ENCODE measurements at regions not wholly inside any gene's neighbourhood (a gene's known extent, or its start where the extent isn't known, plus 50 kb on each side); places are given as distances from the start of the nearest gene placed in this dataset.
A peak's percentile ranks its signal among the peaks of the same experiment; 100 is the strongest.

DNA sequence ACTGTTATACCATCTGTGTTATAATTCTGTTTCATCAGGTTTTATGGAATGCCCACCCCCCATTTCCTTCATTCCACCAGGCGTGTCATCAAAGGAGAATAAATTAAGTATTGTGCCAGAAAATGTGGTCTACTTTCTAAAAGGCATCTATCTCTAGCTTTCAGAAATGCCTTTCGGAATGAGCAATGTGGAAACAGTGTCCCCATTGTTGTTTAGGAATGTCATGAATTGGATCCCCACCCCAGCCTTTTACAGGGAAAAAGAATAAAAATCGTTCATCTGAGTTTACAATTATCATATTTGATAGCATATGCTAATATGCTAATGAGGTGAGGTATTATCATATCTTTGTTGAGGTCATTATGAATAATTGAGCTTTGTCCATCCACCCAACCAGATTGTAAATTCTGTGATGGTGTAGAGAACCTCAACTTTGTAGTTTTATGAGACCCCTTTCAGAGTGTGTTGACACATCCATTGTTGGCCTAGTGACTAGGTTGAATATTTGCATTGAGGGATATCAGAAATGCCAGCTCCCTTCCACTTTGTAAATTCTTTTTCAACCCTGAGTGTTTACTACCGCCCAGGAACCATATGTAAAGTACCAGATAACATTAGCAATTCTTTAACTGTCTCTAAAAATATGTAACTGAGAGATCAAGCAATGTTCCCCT, 56.2 kb upstream of the CCDC160 start:
- peaks cover 35% of the 10 kb centered on the region for H3K4me1 Mint-ChIP-seq (ENCODE audit: low read depth)
- H3K9me3 Mint-ChIP-seq: no peaks in the 10 kb centered on the region
- H3K36me3 Mint-ChIP-seq (ENCODE audit: low read depth): no peaks in the 10 kb centered on the region
- H3K27ac Mint-ChIP-seq: no peak overlapping the region
- intact Hi-C loops (cut with micrococcal nuclease): no loop called here
- H3K27me3 Mint-ChIP-seq (ENCODE audit: low read depth): peaks cover 2% of the 10 kb centered on the region
- H3K4me3 Mint-ChIP-seq (ENCODE audit: low read depth): no peak overlapping the region
- DNase-seq (ENCODE audit: low spot score): no peak

DNA sequence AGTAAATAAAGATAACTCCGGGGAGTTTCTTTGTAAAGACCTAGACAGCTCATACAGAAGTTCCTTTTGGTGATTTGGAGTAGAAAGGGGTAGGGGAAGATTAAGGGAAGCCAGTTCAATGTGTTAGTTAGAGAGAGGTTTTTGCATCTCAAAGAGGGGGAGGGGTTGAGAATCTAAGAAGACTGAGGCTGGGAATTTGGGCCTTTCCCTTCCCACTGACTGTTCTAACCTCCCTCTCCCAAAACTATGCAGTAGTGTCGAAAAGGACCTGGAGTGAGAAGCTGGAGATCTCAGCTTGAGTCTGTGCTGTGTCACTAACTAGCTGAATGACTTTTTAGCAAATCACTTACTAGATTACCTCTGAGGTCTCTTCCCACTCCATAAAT, 55.7 kb upstream of the CCDC160 start:
- Mint-ChIP-seq H3K4me3 (ENCODE audit: low read depth) (no peak overlapping the region), H3K27ac (no peak overlapping the region), H3K9me3 (no peaks in the 10 kb centered on the region), H3K36me3 (ENCODE audit: low read depth) (no peaks in the 10 kb centered on the region), H3K27me3 (ENCODE audit: low read depth) (peaks cover 2% of the 10 kb centered on the region), H3K4me1 (ENCODE audit: low read depth) (peaks cover 38% of the 10 kb centered on the region)
- no peak for DNase-seq (ENCODE audit: low spot score)
- intact Hi-C loops (cut with micrococcal nuclease): no loop called here

GRCh38 chrX:134183665-134184064, 53.3 kb upstream of the CCDC160 start:
- H3K9me3 Mint-ChIP-seq: no peaks in the 10 kb centered on the region
- H3K4me1 Mint-ChIP-seq (ENCODE audit: low read depth): peaks cover 43% of the 10 kb centered on the region
- H3K4me3 Mint-ChIP-seq (ENCODE audit: low read depth): no peak overlapping the region
- H3K27me3 Mint-ChIP-seq (ENCODE audit: low read depth): peaks cover 2% of the 10 kb centered on the region
- no peak overlapping the region for H3K27ac Mint-ChIP-seq
- intact Hi-C loops (cut with micrococcal nuclease): no loop called here
- H3K36me3 Mint-ChIP-seq (ENCODE audit: low read depth): peaks cover 3% of the 10 kb centered on the region
- no peak for DNase-seq (ENCODE audit: low spot score)

- intact Hi-C loops (cut with micrococcal nuclease): loop anchor here (5.0 kb wide), 2 partner anchors 67 to 173 kb away; no protein-coding TSS in a partner anchor
- H3K9me3 Mint-ChIP-seq: no peaks in the 10 kb centered on the region
- peak overlapping the region; percentile 21 for H3K4me3 Mint-ChIP-seq (ENCODE audit: low read depth)
- peaks cover 48% of the 10 kb centered on the region for H3K4me1 Mint-ChIP-seq (ENCODE audit: low read depth)
- DNase-seq (ENCODE audit: low spot score): no peak
- peak overlapping the region; percentile 90 for H3K27ac Mint-ChIP-seq
- peaks cover 10% of the 10 kb centered on the region for H3K36me3 Mint-ChIP-seq (ENCODE audit: low read depth)
- H3K27me3 Mint-ChIP-seq (ENCODE audit: low read depth): peaks cover 2% of the 10 kb centered on the region
Observed at GRCh38 chrX:134184936-134185335, 52.0 kb upstream of the CCDC160 start.

- Mint-ChIP-seq H3K27me3 (ENCODE audit: low read depth) (no peaks in the 10 kb centered on the region), H3K4me1 (ENCODE audit: low read depth) (peaks cover 41% of the 10 kb centered on the region), H3K4me3 (ENCODE audit: low read depth) (peak overlapping the region; percentile 95), H3K36me3 (ENCODE audit: low read depth) (peaks cover 13% of the 10 kb centered on the region), H3K9me3 (no peaks in the 10 kb centered on the region), H3K27ac (peak overlapping the region; percentile 96)
- intact Hi-C loops (cut with micrococcal nuclease): loop anchor here (1.0 to 5.0 kb wide), 5 partner anchors 14 to 188 kb away; no protein-coding TSS in a partner anchor
- DNase-seq (ENCODE audit: low spot score): peak; percentile 65
Observed at GRCh38 chrX:134186362-134187121, 50.4 kb upstream of the CCDC160 start.
